BJ (cell line): ENCODE measurements at regions not wholly inside any gene's neighbourhood (a gene's known extent, or its start where the extent isn't known, plus 50 kb on each side); places are given as distances from the start of the nearest gene placed in this dataset.

Experiments
- CTCF ChIA-PET: fragments of 350-600 bp; formaldehyde crosslinking; extraction: SDS; loops from one replicate; lab custom pipeline; 2021; ENCODE audit warnings: antibody characterized with exemption, inconsistent platforms; lab: Yijun Ruan, JAX
- POLR2A ChIA-PET: fragments of 300-600 bp; sonication (Branson Sonifier 250); formaldehyde crosslinking; extraction: SDS; loops from one replicate; lab custom pipeline; 2021; ENCODE audit warnings: antibody characterized with exemption; lab: Charles Lee
- DNase-seq: peaks from one replicate; pipeline ENCODE4 v3.0.0-alpha.2; 2011; ENCODE audit warnings: low read depth
- H3K27me3 ChIP-seq: 2 replicates; pipeline ENCODE4 v1.6.0; 2011; ENCODE audit warnings: low read length; ENCODE audit not compliant: control insufficient read depth, insufficient read depth
- H3K36me3 ChIP-seq: 2 replicates; pipeline ENCODE4 v1.5.1; 2011; ENCODE audit warnings: low read length; ENCODE audit not compliant: control insufficient read depth, insufficient read depth
- H3K4me3 ChIP-seq: 2 replicates; pipeline ENCODE4 v1.5.1; 2011; ENCODE audit warnings: low read depth, mild to moderate bottlenecking, control low read depth, low read length
- CTCF ChIP-seq: IDR thresholded peaks from 2 replicates; pipeline ENCODE4 v1.5.1; 2011; ENCODE audit warnings: low read depth, mild to moderate bottlenecking, control low read depth, inconsistent platforms, low read length, moderate library complexity; ENCODE audit not compliant: insufficient read depth

- Histone ChIP-seq H3K36me3 (no peaks in the 10 kb centered on the region), H3K27me3 (peaks cover 6% of the 10 kb centered on the region), H3K4me3 (no peak overlapping the region)
- POLR2A ChIA-PET, result interaction anchor here (0.6 kb wide), 1 partner anchor 338 kb away, joined by 3 read pairs; no protein-coding TSS in a partner anchor
- no peak for DNase-seq
- CTCF ChIA-PET, result interaction anchor here (0.7 to 2.7 kb wide), 20 partner anchors 9 to 554 kb away, joined by 3 to 18 read pairs (median 4); no protein-coding TSS in a partner anchor
- no peak for TF ChIP-seq CTCF
Measured at GRCh38 chr1:209203533-209203895, 380.0 kb upstream of the CAMK1G start.

GRCh38 chr1:209205039-209205438, 378.5 kb upstream of the CAMK1G start:
- POLR2A ChIA-PET, result no interaction called here

GRCh38 chr1:209207126-209207700, 376.3 kb upstream of the CAMK1G start:
- peaks cover 22% of the 10 kb centered on the region for H3K27me3 ChIP-seq
- CTCF ChIA-PET, result interaction anchor here (0.6 to 3.1 kb wide), 31 partner anchors 9 to 576 kb away, joined by 3 to 27 read pairs (median 5); no protein-coding TSS in a partner anchor
- no peak overlapping the region for H3K4me3 ChIP-seq
- TF ChIP-seq CTCF, result no peak
- no peaks in the 10 kb centered on the region for H3K36me3 ChIP-seq
- POLR2A ChIA-PET, result no interaction called here
- no peak for DNase-seq

More at GRCh38 chr1:209205039-209205438, 378.5 kb upstream of the CAMK1G start:
- Histone ChIP-seq H3K36me3 (no peaks in the 10 kb centered on the region), H3K4me3 (no peak overlapping the region), H3K27me3 (peaks cover 16% of the 10 kb centered on the region)
- no peak for TF ChIP-seq CTCF
- CTCF ChIA-PET, result interaction anchor here (0.8 to 1.7 kb wide), 2 partner anchors 282 to 553 kb away, joined by 3 to 7 read pairs; no protein-coding TSS in a partner anchor
- DNase-seq, result no peak

- ChIA-PET CTCF (interaction anchor here (0.6 to 3.1 kb wide), 35 partner anchors 9 to 1186 kb away, joined by 3 to 27 read pairs (median 4); no protein-coding TSS in a partner anchor), POLR2A (no interaction called here)
- Histone ChIP-seq H3K27me3 (peaks cover 22% of the 10 kb centered on the region), H3K4me3 (0 out of 2 replicates have a peak overlapping the region, but pooled peaks have one; percentile 14), H3K36me3 (no peaks in the 10 kb centered on the region)
- peak; percentile 92 for TF ChIP-seq CTCF
- DNase-seq, result no peak
Measured at GRCh38 chr1:209207701-209208286, 375.7 kb upstream of the CAMK1G start.

GRCh38 chr1:209208648-209209047, 374.9 kb upstream of the CAMK1G start:
- TF ChIP-seq CTCF, result no peak
- H3K4me3 ChIP-seq, result no peak overlapping the region
- ChIA-PET POLR2A (no interaction called here), CTCF (interaction anchor here (0.7 to 3.1 kb wide), 11 partner anchors 19 to 1187 kb away, joined by 3 to 27 read pairs (median 5); no protein-coding TSS in a partner anchor)
- no peaks in the 10 kb centered on the region for H3K36me3 ChIP-seq
- H3K27me3 ChIP-seq, result peaks cover 22% of the 10 kb centered on the region
- no peak for DNase-seq
